ENCODE measurements at regions not wholly inside any gene's neighbourhood (a gene's known extent, or its start where the extent isn't known, plus 50 kb on each side); places are given as distances from the start of the nearest gene placed in this dataset.

GRCh38 chr11:29256580-29256979, 760.2 kb downstream of the KCNA4 start:
- H3K4me1 Mint-ChIP-seq: no peaks in the 10 kb centered on the region
- no peak for TF ChIP-seq CTCF (IDR thresholded peaks at IDR 0.05; ENCODE audit: unreplicated experiment in 3 of 3)
- no peak overlapping the region for H3K4me3 Mint-ChIP-seq
- H3K9me3 Mint-ChIP-seq: peaks cover 6% of the 10 kb centered on the region
- no peak overlapping the region for H3K27ac Mint-ChIP-seq
- H3K36me3 Mint-ChIP-seq (ENCODE audit: low read depth): no peaks in the 10 kb centered on the region
- no peaks in the 10 kb centered on the region for H3K27me3 Mint-ChIP-seq (ENCODE audit: low read depth)

- no peak for TF ChIP-seq CTCF (IDR thresholded peaks at IDR 0.05; ENCODE audit: unreplicated experiment in 3 of 3)
- Mint-ChIP-seq H3K27me3 (ENCODE audit: low read depth) (no peaks in the 10 kb centered on the region), H3K36me3 (ENCODE audit: low read depth) (no peaks in the 10 kb centered on the region), H3K4me1 (no peaks in the 10 kb centered on the region), H3K9me3 (peaks cover 6% of the 10 kb centered on the region), H3K4me3 (no peak overlapping the region), H3K27ac (no peak overlapping the region)
Observed at GRCh38 chr11:29255401-29255800, 761.4 kb downstream of the KCNA4 start.

GRCh38 chr11:29251738-29252137, 765.1 kb downstream of the KCNA4 start:
- Mint-ChIP-seq H3K36me3 (ENCODE audit: low read depth) (no peaks in the 10 kb centered on the region), H3K9me3 (no peaks in the 10 kb centered on the region), H3K27me3 (ENCODE audit: low read depth) (no peaks in the 10 kb centered on the region), H3K4me3 (no peak overlapping the region), H3K27ac (no peak overlapping the region), H3K4me1 (no peaks in the 10 kb centered on the region)
- no peak for TF ChIP-seq CTCF (IDR thresholded peaks at IDR 0.05; ENCODE audit: unreplicated experiment in 3 of 3)

GRCh38 chr11:29249713-29250112, 767.1 kb downstream of the KCNA4 start:
- Mint-ChIP-seq H3K27me3 (ENCODE audit: low read depth) (no peaks in the 10 kb centered on the region), H3K27ac (no peak overlapping the region), H3K36me3 (ENCODE audit: low read depth) (no peaks in the 10 kb centered on the region), H3K9me3 (no peaks in the 10 kb centered on the region), H3K4me3 (no peak overlapping the region), H3K4me1 (no peaks in the 10 kb centered on the region)
- no peak for TF ChIP-seq CTCF (IDR thresholded peaks at IDR 0.05; ENCODE audit: unreplicated experiment in 3 of 3)

GRCh38 chr11:29244355-29244754, 772.5 kb downstream of the KCNA4 start:
- peak overlapping the region; percentile 28 to 94 (median 40) for H3K27ac Mint-ChIP-seq
- H3K4me3 Mint-ChIP-seq: no peak overlapping the region
- TF ChIP-seq CTCF (IDR thresholded peaks at IDR 0.05; ENCODE audit: unreplicated experiment in 3 of 3): no peak
- H3K4me1 Mint-ChIP-seq: no peaks in the 10 kb centered on the region
- no peaks in the 10 kb centered on the region for H3K9me3 Mint-ChIP-seq
- no peaks in the 10 kb centered on the region for H3K27me3 Mint-ChIP-seq (ENCODE audit: low read depth)
- H3K36me3 Mint-ChIP-seq (ENCODE audit: low read depth): no peaks in the 10 kb centered on the region

- Mint-ChIP-seq H3K27me3 (ENCODE audit: low read depth) (no peaks in the 10 kb centered on the region), H3K9me3 (no peaks in the 10 kb centered on the region), H3K4me3 (no peak overlapping the region)
Observed at GRCh38 chr11:29243616-29244015, 773.2 kb downstream of the KCNA4 start.

More at GRCh38 chr11:29243616-29244015, 773.2 kb downstream of the KCNA4 start:
- H3K36me3 Mint-ChIP-seq (ENCODE audit: low read depth): no peaks in the 10 kb centered on the region
- H3K4me1 Mint-ChIP-seq: no peaks in the 10 kb centered on the region
- no peak for TF ChIP-seq CTCF (IDR thresholded peaks at IDR 0.05; ENCODE audit: unreplicated experiment in 3 of 3)
- H3K27ac Mint-ChIP-seq: no peak overlapping the region
